A549 (cell line): ENCODE measurements at regions not wholly inside any gene's neighbourhood (a gene's known extent, or its start where the extent isn't known, plus 50 kb on each side); places are given as distances from the start of the nearest gene placed in this dataset.

ENCODE experiments used
- ATAC-seq, 2 experiments: fragments of 200-7000 bp in 1 of 2; fragments of >200 bp in 1 of 2; cut with Nextera tagmentation in 1 of 2; cut with Tn5 transposase in 1 of 2; 3 replicates each; pipeline versions ENCODE4 v1.8.0 to v1.9.1; 2018 to 2020; ENCODE audit warnings: mild to moderate bottlenecking in 1 of 2, moderate library complexity in 1 of 2
- CTCF ChIA-PET: fragments of 300-600 bp; sonication (Branson Sonifier 250); formaldehyde crosslinking; extraction: SDS; loops from one replicate; lab custom pipeline; 2021; ENCODE audit warnings: antibody characterized with exemption, inconsistent platforms; lab: Yijun Ruan, JAX
- POLR2A ChIA-PET: fragments of 350-600 bp; formaldehyde crosslinking; extraction: SDS; loops from one replicate; lab custom pipeline; 2021; ENCODE audit warnings: antibody characterized with exemption, inconsistent platforms; lab: Yijun Ruan, JAX
- DNase-seq, 2 experiments: peaks; one replicate each; pipeline versions ENCODE4 v3.0.0 to v3.0.0-alpha.2; 2011 to 2016; ENCODE audit warnings: low read depth in 1 of 2, low spot score in 1 of 2
- FAIRE-seq: peaks from 2 replicates; lab custom pipeline; 2011; peaks lifted over from hg19 to GRCh38; lab: Jason Lieb, UNC
- H3K27ac ChIP-seq, 2 experiments: fragments of >200 bp; sonication (Bioruptor Twin); formaldehyde crosslinking; 3 replicates each; pipeline ENCODE4 v1.5.1; 2016 to 2017
- H3K4me1 ChIP-seq: fragments of >200 bp; sonication (Bioruptor Twin); formaldehyde crosslinking; 3 replicates; pipeline ENCODE4 v1.6.1; 2016
- H3K4me2 ChIP-seq: fragments of >200 bp; sonication (Bioruptor Twin); formaldehyde crosslinking; 3 replicates; pipeline ENCODE4 v1.6.1; 2016
- H3K4me3 ChIP-seq: fragments of >200 bp; sonication (Bioruptor Twin); formaldehyde crosslinking; 3 replicates; pipeline ENCODE4 v1.5.1; 2016
- H3K9me3 ChIP-seq: fragments of >200 bp; sonication (Bioruptor Twin); formaldehyde crosslinking; 3 replicates; pipeline ENCODE4 v1.6.1; 2016
- BCL3 ChIP-seq: fragments of >200 bp; sonication (Bioruptor Twin); formaldehyde crosslinking; IDR thresholded peaks from 3 replicates; pipeline ENCODE4 v1.6.1; 2016
- CHD2 ChIP-seq: fragments of 150-350 bp; IDR thresholded peaks from 2 replicates; pipeline ENCODE4 v1.6.1; 2014; ENCODE audit warnings: low read length; ENCODE audit not compliant: partially characterized antibody
- EHMT2 ChIP-seq: fragments of 200-600 bp; sonication (generic); IDR thresholded peaks from 2 replicates; pipeline ENCODE4 v1.6.1; 2016; ENCODE audit warnings: antibody characterized with exemption, low read depth, mild to moderate bottlenecking, moderate library complexity
- ELK1 ChIP-seq: fragments of 150-350 bp; IDR thresholded peaks from 2 replicates; pipeline ENCODE4 v1.6.1; 2014; ENCODE audit warnings: low read depth, mild to moderate bottlenecking, low read length
- EP300 ChIP-seq, 2 experiments: fragments of >200 bp; sonication (Bioruptor Twin); formaldehyde crosslinking; IDR thresholded peaks; 2 replicates in 1 of 2; 3 replicates in 1 of 2; pipeline ENCODE4 v1.6.1; 2016 to 2017
- FOSB ChIP-seq: fragments of 250-450 bp; sonication (Bioruptor Pico); IDR thresholded peaks from 2 replicates; pipeline ENCODE4 v1.5.0; 2020; ENCODE audit warnings: mild to moderate bottlenecking, moderate library complexity
- FOSL2 ChIP-seq, 2 experiments: fragments of 450-650 bp in 1 of 2; fragments of >200 bp in 1 of 2; sonication (Bioruptor Twin) in 1 of 2; formaldehyde crosslinking; IDR thresholded peaks; 2 replicates each; pipeline versions ENCODE4 v1.5.0 to v1.6.1; 2016 to 2020; ENCODE audit warnings: mild to moderate bottlenecking in 1 of 2, moderate library complexity in 1 of 2
- GATA3 ChIP-seq: IDR thresholded peaks from 2 replicates; pipeline ENCODE4 v1.6.1; 2012; ENCODE audit warnings: borderline replicate concordance
- HDAC2 ChIP-seq: fragments of 200-600 bp; sonication (generic); IDR thresholded peaks from 2 replicates; pipeline ENCODE4 v1.6.1; 2016
- HES2 ChIP-seq: fragments of >200 bp; sonication (Bioruptor Twin); formaldehyde crosslinking; IDR thresholded peaks from 2 replicates; pipeline ENCODE4 v1.6.1; 2016
- HMGXB4 ChIP-seq: fragments of 250-450 bp; sonication (Bioruptor Pico); IDR thresholded peaks from 2 replicates; pipeline ENCODE4 v1.5.0; 2021; ENCODE audit warnings: mild to moderate bottlenecking, moderate library complexity, borderline replicate concordance
- HOXB13 ChIP-seq: fragments of 250-450 bp; sonication (Bioruptor Pico); IDR thresholded peaks from 2 replicates; pipeline ENCODE4 v1.5.0; 2020; ENCODE audit warnings: low read depth, mild to moderate bottlenecking, moderate library complexity
- JUN ChIP-seq, 2 experiments: fragments of >200 bp; sonication (Bioruptor Twin); formaldehyde crosslinking; IDR thresholded peaks; 2 replicates in 1 of 2; 3 replicates in 1 of 2; pipeline ENCODE4 v1.6.1; 2016 to 2017
- MAZ ChIP-seq: fragments of 150-350 bp; IDR thresholded peaks from 2 replicates; pipeline ENCODE4 v1.6.1; 2014; ENCODE audit warnings: antibody characterized with exemption, low read depth, low read length, borderline replicate concordance
- NPAS2 ChIP-seq: fragments of 250-450 bp; sonication (Bioruptor Pico); IDR thresholded peaks from 2 replicates; pipeline ENCODE4 v1.8.0; 2022; ENCODE audit warnings: mild to moderate bottlenecking, moderate library complexity, borderline replicate concordance
- POLR2A ChIP-seq: IDR thresholded peaks from 2 replicates; pipeline ENCODE4 v1.6.1; 2012; ENCODE audit warnings: mild to moderate bottlenecking, low read length
- RAD21 ChIP-seq, 2 experiments: fragments of >200 bp in 1 of 2; sonication (Bioruptor Twin) in 1 of 2; formaldehyde crosslinking in 1 of 2; IDR thresholded peaks in 1 of 2; conservative IDR thresholded peaks in 1 of 2; 2 replicates in 1 of 2; 3 replicates in 1 of 2; pipeline ENCODE4 v1.6.1; 2012 to 2018; ENCODE audit warnings: inconsistent platforms in 1 of 2
- RNF2 ChIP-seq: fragments of 200-600 bp; sonication (generic); IDR thresholded peaks from 2 replicates; pipeline ENCODE4 v1.6.1; 2016; ENCODE audit warnings: low read depth, mild to moderate bottlenecking, antibody characterized with exemption, moderate library complexity, borderline replicate concordance
- USF2 ChIP-seq: fragments of 450-650 bp; IDR thresholded peaks from 2 replicates; pipeline ENCODE4 v1.6.1; 2014; ENCODE audit warnings: antibody characterized with exemption
- ZC3H11A ChIP-seq: fragments of 450-650 bp; IDR thresholded peaks from 2 replicates; pipeline ENCODE4 v1.6.1; 2014; ENCODE audit warnings: antibody characterized with exemption, mild to moderate bottlenecking
- ZFP36 ChIP-seq: fragments of 450-650 bp; IDR thresholded peaks from 2 replicates; pipeline ENCODE4 v1.6.1; 2014; ENCODE audit warnings: borderline replicate concordance; ENCODE audit not compliant: partially characterized antibody
- ZSCAN20 ChIP-seq: fragments of 250-450 bp; sonication (Bioruptor Pico); IDR thresholded peaks from 2 replicates; pipeline ENCODE4 v1.8.0; 2022; ENCODE audit warnings: mild to moderate bottlenecking, moderate library complexity
- WGBS: methylation state at CpG from one replicate; pipeline ENCODE4 v1.1.6; 2017; ENCODE audit errors: missing lambda C conversion rate; 5-methylcytosine and 5-hydroxymethylcytosine counted together

GRCh38 chr3:94413336-94414108 lies 350.7 kb downstream of the NSUN3 start (continued):
- TF ChIP-seq ELK1, result no peak

GRCh38 chr3:94414418-94414817 lies 351.6 kb downstream of the NSUN3 start:
- DNase-seq (no peak), ATAC-seq (no peak)
- no peak overlapping the region for H3K4me2 ChIP-seq
- H3K4me1 ChIP-seq, result peaks cover 9% of the 10 kb centered on the region; the same call in 2 of the 3 replicates
- 90% methylated on average over 2 of the region's 2 CpGs for WGBS
- no peak overlapping the region for H3K4me3 ChIP-seq
- TF ChIP-seq USF2 (no peak), HOXB13 (CRISPR knock-in tag) (no peak), CHD2 (no peak), HES2 (no peak), FOSL2 (IDR thresholded peaks at IDR 0.05) (no peak), FOSL2 (CRISPR knock-in tag; IDR thresholded peaks at IDR 0.05) (no peak), ZFP36 (no peak), ELK1 (no peak), HDAC2 (no peak), FOSB (CRISPR knock-in tag) (no peak), POLR2A (no peak), EP300 (IDR thresholded peaks at IDR 0.05) (no peak), GATA3 (no peak), JUN (IDR thresholded peaks at IDR 0.05) (no peak), ZSCAN20 (CRISPR knock-in tag) (no peak), MAZ (no peak), NPAS2 (CRISPR knock-in tag) (no peak), EHMT2 (no peak)
- TF ChIP-seq, all 56 proteins: peak for 0
- no peak for FAIRE-seq
- Histone ChIP-seq H3K9me3 (no peaks in the 10 kb centered on the region), H3K27ac (no peak overlapping the region)
- CTCF ChIA-PET, result no interaction called here
- POLR2A ChIA-PET, result no interaction called here

GRCh38 chr3:94416768-94417167 lies 353.9 kb downstream of the NSUN3 start:
- FAIRE-seq (no peak), DNase-seq (no peak), ATAC-seq (no peak)
- 36% methylated on average over 4 of the region's 4 CpGs for WGBS
- Histone ChIP-seq H3K9me3 (no peaks in the 10 kb centered on the region), H3K4me1 (peaks cover 11% of the 10 kb centered on the region; the same call in 2 of the 3 replicates), H3K27ac (no peak overlapping the region), H3K4me3 (no peak overlapping the region), H3K4me2 (no peak overlapping the region)
- no peak for TF ChIP-seq RNF2
- no peak for TF ChIP-seq ZC3H11A
- TF ChIP-seq RAD21 (conservative IDR thresholded peaks at IDR 0.05 in 1 of 2, IDR thresholded peaks at IDR 0.05 in 1 of 2), result no peak
- TF ChIP-seq BCL3, result no peak
- TF ChIP-seq HMGXB4 (CRISPR knock-in tag), result no peak
- TF ChIP-seq HES2, result no peak
- ChIA-PET CTCF (no interaction called here), POLR2A (no interaction called here)
